HG03060 (cell line): ENCODE measurements at regions not wholly inside any gene's neighbourhood (a gene's known extent, or its start where the extent isn't known, plus 50 kb on each side); places are given as distances from the start of the nearest gene placed in this dataset.
"Not testable (repeated sequence)": the region's sequence is repeated elsewhere in the genome, so short reads cannot be mapped to it uniquely, and the experiment has no call there.

Experiments
- ATAC-seq: cut with Tn5 transposase; IDR thresholded peaks from one replicate; pipeline ENCODE4 v1.9.1; 2021; ENCODE audit warnings: low read depth, moderate number of reproducible peaks; ENCODE audit not compliant: unreplicated experiment

DNA sequence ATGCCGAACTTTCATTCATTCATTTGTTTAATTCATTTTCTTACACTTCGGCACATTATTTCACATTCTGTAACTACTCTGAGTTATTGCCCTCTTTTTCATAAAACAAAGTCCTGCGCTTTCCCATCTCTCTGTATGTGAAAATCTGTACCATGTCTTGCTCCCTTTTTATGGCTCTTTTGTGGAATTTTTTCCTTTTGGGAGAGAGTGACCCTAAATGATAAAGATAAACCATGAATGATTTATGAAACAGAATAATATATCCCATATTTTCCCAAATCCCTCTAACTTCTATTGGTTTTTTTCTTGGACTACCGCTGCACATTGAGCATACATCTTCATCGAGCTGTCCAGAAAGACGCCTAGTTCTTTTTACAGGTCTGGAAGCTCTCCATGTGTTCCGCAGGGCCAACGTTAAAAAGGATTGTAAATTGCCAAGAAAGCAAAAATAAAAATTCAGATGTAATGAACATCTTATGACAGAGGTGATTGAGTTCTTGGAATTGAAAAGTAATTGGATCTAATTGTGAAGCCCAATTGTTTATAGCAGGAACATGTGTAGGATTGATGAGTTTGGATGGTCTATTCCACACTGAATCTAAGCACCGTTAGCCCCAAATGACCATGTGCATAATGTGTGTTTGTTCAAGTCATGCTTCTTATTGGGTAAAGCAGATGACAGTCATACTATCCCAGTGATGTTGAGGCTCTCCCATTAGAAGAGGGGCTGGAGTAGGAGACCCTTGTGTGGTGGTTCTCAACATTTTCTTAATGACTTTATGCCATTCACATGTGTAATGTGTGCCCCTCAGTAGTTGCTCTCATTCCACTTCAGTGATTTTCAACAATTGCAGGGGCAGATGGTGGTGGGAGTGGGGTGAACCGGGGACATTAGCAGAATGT lies 378.9 kb downstream of the DLEU7 start:
- ATAC-seq, result no peak

DNA sequence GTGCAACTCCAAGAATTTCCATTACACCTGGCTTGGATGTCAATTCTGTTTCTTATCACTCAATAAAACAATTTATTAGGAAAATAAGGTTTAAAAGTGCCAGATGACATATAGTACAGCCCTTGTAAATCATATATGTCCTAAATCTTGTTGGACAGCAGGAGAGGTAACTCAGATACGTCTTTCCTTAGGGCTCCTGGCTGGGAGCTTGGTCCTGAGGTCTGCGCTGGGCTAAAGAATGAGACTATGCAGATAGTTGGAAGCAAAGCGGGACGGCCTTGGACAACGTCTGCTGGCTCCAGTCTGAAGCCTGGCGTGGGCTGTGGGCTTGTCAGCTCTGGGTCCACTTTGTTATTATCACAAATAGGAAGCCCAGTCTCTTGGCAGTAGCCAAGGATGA lies 377.0 kb downstream of the DLEU7 start:
- ATAC-seq, result no peak

DNA sequence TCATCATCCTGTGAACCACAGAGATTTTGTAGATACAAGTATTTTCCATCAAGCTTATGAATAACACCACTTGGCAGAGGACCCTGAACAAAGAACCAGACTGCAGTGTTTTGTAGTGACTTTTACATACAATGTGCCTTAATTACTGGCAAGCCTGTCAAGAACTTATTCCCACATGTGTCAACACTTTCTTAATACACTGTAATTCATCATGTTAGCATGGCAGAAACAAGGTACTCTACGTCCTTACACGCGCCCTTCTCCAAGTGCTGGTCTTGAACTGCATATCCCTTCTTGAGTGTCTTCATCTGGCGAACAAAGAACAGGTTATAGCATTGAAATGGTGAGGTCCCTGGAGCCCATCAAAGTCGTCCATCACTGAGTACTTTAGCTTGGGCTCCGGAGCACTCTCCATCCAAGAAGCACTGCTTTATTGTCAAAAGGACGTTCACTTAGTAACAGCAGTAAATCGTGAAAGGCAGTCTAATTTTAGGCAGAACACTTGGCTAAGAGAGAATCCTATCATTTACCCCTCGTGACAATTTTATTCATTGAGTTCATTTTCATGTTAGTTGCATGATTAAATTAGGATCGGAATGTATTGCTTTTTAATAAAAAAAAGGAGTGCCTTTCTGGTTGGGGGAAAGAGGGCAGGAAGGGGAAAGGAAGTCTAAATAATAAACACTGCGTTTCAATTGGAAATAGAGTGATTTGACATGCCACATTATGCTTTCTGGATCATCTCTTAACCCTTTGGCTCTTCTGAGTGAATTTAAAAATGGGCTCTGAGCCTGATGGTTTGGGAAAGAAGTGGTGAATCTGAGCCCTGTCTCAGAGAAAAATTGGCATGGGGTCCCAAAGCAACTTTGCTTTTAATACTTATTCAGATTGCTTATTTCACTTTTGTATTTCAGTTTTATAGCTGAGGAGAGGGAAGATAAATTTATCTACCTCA lies 376.1 kb downstream of the DLEU7 start:
- ATAC-seq, result no peak

DNA sequence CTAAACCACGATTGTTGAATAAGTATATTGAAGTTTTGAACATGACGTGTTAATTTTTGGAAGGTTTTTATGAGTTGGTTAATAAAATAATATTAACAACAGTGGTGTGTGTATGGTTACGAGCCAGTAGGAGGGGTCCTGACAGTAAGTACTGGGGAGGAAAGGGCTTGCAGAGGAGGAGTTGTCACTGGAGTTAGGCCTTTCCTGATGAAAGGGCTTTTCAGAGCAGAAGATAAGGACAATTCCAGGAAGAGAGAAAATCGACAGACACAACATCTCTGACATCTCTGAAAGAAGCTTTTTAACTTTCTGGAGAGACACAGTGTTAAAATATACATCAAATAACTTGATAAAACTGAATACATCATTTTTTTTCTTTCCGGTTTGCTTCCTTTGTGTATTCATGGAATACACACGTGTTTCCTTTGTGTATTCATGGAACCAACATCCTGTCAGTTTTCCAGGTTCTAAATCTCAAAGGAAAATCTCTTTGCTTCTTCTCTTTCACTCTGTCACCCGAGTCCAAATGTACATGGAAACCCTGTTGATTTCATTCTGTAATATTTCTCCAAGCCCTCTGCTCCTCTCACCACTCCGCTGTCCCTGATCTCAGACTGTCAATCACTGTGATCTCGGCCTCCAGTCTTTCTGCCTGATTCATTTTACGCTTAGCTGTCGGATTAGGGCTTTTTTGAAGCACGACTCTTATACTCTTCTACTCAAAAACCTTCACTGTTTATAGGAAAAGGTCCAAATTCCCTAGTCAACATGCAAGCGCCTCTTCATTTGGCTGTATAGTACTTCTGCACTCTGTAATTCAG lies 374.4 kb downstream of the DLEU7 start:
- no peak for ATAC-seq

DNA sequence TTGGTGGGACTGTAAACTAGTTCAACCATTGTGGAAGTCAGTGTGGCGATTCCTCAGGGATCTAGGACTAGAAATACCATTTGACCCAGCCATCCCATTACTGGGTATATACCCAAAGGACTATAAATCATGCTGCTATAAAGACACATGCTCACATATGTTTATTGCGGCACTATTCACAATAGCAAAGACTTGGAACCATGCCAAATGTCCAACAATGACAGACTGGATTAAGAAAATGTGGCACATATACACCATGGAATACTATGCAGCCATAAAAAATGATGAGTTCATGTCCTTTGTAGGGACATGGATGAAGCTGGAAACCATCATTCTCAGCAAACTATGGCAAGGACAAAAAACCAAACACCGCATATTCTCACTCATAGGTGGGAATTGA lies 370.4 kb downstream of the DLEU7 start:
- not testable (repeated sequence) for ATAC-seq

DNA sequence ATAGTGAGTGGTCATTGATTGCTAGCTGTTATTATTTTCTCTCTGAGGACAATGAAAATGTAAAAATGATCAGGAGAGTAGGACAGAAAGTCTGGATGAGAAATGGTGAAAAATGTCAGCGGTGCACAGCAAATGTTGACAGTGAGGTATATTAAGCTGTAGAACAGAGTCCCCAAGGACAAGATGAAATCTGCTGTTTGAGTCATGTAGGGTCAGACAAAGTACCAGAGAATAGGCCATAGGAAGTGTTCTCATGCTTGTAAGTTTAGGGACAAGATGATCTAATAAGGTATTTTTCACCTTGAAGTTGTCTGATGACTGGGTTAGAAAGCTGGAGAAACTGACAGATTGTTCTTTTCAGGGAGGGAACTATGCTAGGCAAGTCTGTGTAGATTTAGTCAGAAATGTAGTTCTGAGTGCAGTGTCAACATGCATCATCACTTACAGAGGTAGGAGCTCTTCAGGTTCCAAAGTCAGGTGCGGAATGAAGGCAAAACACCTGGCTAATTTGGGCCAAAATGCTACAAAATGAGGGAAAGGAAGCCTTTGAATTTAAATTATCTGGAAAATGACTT lies 369.3 kb downstream of the DLEU7 start:
- ATAC-seq, result no peak

DNA sequence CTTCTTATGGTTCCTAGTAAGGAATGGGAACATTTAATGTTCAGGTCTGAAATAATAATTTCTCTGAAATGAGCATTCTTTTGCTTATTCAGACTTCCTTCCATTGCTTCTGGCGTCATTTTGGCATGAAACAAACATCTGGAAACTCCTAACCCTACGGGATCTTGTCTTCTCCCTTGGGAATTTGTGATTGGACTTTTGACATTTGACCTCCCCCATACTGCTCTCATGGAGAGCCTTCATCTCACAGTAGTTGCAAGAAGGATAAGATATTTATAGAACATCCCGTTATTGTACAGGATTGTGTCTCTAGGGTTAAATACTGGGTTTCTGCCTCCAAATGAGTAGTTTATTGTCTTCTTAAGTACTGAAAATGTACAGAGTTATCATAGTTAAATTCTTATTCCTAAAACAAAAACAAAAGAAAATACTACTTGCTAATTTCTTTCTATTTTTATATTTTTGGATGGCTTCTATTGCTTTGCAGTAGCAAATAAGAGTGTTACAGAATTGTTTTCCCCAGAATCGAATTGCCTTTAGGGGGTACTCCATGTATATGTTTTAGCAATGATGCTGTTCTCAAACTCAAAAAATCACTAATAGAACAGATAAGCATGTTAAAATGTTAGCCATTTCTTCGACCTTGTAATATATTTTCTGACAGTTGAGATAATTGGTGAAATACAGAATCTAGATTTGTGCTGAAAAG lies 366.8 kb downstream of the DLEU7 start:
- ATAC-seq, result no peak

DNA sequence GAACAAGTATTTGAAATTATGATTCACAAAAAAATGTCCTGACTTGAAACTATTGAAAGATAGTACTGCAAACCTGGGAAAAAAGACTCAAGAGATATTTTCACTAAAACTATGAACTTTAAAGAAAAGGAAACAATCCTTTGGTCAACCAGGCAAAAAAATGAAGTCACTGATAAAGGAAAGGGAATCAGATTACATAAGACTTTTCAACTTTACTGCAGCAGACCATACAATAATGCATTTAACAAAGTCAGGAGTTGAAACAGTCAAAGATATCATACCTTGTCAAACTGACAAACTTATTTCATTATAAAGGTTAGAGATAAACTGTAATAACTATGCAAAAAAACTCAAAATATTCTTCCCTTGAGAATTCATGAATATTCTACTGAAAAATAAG lies 361.6 kb downstream of the DLEU7 start:
- no peak for ATAC-seq

DNA sequence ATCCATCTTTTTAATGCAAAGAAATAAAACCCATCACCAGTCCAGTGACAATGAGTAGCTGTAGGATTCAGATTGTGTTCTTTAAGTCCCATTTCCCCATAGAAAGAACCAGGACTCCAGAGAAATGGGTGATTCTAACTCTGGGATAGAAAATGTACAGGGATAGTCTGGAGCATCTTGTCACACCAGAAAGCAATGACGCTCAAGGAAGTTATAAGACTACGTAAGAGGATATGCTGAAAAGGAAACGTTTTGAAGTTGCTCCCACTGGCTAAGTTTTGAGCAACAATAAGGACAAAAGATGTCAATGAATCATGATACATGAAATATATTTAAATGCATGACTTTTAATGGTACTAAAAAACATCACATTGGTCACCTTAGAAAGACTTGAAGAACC lies 360.1 kb downstream of the DLEU7 start:
- ATAC-seq, result no peak

DNA sequence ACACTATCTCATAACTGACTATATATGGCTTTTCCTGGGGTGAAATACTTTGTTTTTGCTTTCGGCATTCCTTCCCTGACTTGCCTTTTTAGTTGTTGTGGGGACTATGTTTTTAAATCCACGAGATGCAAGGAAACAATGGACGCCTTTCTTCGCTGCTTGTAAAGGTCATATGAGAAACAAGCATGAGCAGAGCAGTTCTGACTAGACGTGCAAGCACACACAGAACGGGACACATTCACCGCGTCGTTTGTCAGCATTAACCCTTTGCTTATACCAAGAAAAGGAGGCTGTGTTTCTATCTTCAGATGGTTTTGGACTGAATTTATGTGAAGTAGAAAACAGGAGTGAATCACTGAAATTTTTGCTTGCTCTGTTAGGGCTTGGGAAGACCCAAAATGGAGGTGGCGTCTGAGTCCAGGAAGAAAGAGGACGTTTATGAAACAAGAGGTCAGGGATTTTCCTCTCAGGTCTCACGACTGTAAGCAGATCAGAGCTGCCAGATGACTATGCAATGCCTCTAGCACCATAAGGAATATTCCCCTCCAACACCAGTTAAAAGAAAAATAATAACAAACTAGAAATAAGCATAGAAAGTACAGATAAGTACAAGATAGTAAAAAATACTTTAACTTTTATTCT lies 358.9 kb downstream of the DLEU7 start:
- ATAC-seq, result no peak

DNA sequence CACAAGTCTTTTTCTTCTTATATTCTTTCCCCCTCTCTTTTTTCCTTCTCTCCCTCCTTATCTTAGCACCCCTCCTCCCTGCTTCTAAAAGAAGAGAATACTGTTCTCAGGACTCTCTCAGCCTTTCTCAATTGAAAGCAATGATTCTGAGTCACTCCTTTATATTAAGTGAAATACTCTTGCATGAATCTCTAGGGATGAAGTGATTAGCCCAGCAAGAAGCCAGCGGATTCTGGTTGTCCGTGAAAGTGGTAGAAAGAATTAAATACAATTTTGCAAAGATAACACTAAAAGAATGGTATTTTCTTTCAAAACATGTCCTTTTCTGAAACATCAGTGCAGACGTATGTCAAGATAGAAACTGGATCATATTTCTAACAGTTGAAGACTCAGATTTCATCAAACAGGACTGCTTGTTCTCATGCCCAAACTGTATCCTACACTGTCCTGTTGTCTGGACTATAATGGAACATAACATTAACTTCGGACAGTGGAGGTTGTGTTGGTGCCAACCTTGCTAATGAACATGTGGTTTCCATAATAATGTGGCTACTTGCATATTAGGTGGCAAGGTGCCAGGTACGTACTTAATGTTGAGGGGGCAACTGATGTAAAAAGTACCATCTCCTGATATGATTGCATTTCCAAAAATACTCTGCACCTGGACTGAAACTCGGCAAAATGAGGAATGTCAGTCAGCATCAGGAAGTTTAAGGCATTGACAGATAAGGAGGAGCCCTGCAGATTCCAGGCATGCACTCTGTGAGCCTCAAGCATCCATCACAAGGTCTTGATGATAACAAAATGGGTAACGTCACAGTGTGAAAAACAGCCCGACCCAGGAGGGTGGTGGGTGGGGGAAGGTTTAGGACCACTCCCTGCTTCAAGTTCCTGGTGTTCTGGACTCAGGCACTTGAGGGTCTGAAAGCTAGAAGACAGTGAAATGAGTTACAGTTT lies 357.2 kb downstream of the DLEU7 start:
- ATAC-seq, result no peak

DNA sequence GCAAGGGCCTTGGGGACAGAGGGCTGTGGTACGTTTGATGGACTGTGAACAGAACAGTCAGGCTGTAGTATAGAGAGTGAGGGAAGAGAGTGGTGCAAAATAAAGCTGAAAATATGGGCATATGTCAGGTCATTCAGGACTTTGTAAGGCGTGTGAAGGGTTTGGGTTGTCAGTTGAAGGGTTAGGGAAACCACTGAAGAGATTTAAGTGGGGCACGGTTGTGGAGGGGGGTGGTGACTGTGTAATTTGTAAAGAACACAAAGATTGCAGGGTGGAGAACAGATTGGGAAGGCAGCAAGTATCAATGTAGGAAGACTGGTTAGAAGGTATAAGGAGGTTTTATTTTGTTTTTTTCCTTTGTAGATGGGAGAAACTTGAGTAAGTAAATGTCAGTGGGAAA lies 349.8 kb downstream of the DLEU7 start:
- no peak for ATAC-seq

DNA sequence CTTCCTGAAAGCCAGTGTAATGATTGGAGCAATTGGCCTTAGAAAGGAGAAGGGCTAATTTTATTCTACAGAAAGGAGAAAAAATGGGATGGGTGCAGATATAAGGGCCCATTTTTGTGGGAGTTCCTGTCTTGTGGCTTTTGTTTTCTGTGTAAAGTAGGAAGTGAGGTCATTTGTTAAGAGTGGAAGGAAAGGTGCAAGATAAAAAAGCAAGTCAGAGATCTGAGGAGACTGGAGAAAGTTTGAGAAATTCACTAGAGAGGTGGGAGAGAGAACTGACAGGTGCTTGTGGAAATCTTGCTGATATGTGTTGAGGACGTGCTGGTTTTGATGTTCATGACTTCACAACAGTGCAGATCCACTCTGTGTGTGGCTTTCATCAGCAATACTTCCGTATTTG lies 349.4 kb downstream of the DLEU7 start:
- ATAC-seq, result no peak

DNA sequence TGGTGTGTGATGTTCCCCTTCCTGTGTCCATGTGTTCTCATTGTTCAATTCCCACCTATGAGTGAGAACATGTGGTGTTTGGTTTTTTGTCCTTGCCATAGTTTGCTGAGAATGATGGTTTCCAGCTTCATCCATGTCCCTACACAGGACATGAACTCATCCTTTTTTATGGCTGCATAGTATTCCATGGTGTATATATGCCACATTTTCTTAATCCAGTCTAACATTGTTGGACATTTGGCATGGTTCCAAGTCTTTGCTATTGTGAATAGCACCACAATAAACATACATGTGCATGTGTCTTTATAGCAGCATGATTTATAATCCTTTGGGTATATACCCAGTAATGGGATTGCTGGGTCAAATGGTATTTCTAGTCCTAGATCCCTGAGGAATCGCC lies 340.3 kb downstream of the DLEU7 start:
- ATAC-seq, result not testable (repeated sequence)

DNA sequence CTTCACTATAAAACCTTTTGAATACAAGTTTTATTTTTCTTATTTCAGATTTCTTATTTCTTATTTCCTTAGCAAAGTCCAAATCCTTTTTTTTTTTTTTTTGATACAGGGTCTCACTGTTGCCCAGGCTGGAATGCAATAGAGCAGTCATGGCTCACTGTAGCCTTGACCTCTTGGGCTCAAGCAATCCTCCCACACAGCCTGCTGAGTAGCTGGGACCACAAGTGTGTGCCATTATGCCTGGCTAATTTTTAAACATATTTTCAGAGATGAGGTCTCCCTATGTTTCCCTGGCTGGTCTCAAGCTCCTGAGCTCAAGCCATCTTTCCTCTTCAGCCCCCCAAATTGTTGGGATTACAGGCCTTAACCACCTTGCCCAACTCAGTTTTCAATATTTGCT lies 334.3 kb downstream of the DLEU7 start:
- no peak for ATAC-seq

DNA sequence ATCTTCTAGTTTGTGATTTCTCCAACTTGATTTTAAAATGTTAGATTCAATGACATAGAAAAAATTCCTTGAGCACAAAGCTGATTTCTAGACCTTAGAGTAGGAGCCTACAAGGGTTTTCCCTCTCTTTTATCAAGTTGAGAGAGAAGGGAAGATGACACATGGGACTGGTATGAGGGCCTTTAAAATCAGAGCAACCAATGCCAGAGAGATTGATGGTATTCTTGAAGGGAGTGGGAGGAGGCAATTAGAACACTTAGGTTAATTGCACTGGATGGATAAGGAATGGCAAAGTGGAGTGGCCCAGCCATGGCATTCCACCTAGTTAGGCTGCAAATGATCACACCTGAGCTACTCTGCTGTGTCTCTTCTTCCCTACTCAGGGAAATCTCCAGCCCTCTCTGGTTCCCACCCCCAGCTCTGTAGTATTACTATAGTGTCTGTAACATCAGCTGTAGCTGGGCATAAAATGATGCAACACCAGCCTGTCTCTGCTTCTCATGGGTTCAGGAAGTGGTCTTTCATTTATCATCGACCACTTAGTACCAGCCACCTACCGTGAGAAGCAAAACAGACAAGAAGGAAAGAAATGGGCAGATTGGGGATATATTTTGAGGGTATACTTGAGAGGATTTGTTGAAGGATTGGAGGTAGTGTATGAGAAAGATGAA lies 333.6 kb downstream of the DLEU7 start:
- no peak for ATAC-seq

DNA sequence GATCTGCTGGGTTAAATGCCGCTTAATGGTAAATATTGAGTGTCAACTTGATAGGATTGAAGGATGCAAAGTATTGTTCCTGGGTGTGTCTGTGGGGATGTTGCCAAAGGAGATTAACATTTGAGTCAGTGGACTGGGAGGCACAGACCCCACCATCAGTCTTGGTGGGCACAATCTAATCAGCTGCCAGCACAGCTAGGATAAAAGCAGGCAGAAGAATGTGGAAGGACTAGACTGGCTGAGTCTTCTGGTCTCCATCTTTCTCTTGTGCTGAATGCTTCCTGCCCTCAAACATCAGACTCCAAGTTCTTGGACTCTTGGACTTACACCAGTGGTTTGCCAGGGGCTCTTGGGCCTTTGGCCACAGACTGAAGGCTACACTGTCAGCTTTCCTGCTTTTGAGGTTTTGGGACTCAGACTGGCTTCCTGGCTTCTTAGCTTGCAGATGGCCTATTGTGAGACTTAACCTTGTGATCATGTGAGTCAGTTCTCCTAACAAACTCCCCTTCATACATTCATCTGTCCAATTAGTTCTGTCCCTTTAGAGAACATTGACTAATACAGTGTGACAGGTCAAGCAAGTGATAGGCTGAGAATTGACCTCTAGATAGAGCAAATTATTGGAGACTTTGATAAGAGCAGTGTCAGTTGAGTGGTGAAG lies 332.5 kb downstream of the DLEU7 start:
- ATAC-seq, result not testable (repeated sequence)
